ENCODE measurements at regions not wholly inside any gene's neighbourhood (a gene's known extent, or its start where the extent isn't known, plus 50 kb on each side); places are given as distances from the start of the nearest gene placed in this dataset.

DNA sequence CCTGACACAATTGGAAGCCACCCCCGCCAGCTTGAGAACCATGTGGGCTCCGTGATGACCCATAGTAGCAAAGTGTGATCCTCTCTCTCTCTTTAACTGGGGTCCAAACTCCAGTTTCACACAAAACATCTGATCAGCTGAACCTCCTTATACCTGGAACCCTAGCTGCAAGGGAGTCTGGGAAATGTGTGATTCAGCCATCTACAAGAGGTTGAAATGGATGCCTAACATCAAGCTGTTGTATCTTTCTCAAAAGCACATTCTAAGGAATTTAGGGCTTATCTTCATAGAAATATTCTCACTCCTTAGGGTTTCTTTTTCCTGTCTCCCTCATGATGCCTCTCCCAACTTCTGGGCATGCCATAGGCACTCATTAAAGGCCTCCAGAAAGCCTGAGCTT is 126.0 kb downstream of the BCOR start:
- no peak for DNase-seq

DNA sequence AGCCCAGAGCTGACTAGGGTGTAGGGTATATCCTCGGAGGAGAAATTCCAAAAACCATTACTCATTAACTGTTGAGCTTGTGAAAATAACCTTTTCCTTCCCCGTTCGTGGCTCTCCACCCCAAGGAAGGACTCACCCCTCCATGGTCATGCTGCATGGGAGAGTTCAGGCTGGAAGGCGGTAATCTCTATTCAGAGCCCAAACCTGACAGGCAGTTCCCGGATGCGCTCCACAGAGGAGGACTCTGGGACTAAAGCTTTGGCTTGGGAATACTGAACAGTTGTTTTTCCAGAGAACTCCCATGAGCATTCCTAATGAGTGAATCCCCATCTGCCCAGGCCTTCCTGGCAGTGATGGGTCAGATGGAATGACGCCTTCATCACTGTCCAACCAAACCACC is 125.4 kb downstream of the BCOR start:
- DNase-seq: no peak

DNA sequence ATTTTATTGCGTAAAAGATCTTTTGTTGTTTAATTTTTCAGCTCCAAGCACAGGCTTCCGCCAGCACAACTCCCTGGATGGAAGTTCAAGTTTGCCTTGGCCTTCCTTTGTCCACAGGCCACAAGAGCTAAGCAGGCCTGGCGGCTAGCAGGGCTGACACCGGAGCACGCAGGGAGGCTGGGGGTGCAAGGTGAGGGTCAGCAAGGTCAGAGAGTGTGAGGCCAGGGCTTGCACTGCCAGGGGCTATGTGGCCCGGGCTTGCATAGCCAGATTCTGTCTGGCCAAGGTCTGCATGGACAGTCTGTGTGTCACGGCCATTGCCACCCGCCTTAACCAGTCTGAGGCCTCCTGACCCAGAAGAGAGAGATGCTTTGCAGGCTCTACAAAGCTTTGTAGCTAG is 123.9 kb downstream of the BCOR start:
- DNase-seq: no peak

DNA sequence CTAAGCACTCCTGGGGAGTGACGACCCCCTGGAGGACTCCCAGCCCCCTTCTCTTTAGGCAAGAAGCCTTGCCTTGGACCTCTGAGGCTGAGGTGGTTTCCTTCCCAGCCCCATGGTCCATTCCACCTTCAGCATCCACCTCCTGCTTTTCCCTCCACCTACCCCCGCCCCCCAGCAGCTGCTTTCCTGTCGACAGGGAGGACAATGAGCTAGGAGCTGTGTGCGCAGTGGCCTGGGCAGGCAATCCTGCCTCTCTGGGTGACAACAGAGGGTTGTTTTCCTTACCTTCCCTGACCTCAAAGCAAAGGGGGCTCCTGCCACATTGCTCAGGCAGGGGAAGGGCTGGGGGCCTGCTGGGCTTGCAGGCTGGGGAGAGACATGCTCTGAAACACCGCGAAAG is 123.5 kb downstream of the BCOR start:
- DNase-seq: no peak

DNA sequence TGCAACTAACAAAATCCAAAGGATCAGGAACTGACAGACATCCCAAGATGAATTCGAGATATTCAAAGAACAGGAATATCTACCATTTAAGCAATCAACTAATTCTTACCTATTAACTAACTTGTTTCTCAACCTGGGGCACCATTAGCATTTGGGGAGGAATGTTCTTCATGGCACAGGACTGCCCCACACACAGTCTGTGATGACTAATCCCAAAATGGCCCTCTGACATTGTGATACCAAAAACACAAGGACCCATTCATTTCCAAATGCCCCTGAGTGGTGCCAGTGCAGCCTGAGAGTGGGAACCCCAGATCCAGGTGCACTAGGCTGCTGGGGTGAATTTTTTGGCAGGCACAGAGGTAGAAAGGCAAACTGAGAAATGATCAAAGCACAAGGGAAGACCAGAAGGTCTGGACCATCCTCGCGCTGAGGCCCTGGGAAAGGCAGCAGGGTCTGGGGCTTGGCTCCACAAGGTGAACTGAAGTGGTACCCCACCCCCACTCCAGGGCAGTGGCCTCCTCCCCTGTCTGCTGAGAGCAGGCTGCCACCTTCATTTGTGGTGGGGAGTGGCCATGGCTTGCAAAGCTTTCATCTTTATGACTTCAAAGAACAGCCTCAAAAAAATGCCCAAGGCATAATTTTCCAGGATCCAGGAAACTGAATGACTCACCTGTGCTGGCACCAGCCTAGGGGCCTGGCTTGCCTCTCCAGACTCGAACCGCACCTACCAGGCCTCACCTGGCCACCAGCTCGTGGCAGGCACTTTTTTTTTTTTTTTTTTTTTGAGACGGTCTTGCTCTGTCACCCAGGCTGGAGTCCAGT is 122.4 kb downstream of the BCOR start:
- DNase-seq: no peak

DNA sequence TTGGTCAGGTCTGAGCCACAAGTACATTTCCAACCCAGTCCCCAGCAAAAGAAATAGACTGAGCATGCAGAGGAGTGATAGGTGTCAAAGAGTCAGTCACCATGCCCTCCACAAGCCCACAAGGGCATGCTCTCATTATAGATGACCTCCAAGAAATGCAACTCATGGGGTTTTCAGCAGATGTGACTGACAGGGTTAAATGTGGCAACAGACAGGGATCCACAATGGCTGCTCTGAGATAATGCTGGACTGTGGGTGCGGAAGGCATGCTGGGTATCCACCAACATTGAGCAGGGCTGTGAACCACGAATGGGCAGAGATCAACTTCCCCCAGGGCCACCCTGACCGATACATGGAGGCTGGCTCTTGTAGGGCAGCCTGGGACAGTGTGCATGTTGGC is 115.8 kb downstream of the BCOR start:
- DNase-seq: no peak

DNA sequence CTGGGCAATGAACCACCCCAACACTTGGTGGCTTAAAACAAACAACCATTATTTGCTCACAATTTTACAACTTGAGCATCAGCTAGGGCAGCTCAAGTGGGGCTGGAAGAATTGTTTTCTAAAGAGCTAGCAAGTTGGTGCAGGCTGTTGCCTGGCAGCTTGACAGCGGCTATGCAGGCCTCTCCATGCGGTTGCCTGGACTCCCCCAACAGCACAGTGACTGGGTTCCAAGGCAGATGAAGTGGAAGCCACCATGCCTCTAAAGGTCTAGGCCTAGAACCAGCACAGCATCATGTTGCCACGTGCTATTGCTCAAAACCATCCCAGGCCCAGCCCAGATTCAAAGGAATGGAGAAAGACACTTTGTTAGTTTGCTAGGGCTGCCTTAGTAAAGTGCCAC is 114.8 kb downstream of the BCOR start:
- no peak for DNase-seq

DNA sequence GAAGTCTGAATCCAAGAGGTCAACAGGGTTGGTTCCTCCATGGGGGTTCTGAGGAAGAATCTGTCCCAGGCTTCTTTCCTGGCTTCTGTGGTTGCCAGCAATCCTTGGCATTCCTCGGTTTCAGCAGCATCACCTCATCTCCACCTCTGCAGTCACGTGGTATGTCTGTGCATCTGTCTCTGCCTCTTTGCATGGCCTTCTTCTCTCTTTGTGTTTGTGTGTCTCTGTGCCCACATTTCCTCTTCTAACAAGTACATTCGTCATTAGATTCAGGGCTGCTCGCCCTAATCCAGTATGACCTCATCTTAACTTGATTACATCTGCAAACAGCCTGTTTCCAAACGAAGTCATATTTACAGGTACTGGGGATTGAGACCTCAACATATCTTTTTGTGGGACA is 114.0 kb downstream of the BCOR start:
- DNase-seq: no peak

DNA sequence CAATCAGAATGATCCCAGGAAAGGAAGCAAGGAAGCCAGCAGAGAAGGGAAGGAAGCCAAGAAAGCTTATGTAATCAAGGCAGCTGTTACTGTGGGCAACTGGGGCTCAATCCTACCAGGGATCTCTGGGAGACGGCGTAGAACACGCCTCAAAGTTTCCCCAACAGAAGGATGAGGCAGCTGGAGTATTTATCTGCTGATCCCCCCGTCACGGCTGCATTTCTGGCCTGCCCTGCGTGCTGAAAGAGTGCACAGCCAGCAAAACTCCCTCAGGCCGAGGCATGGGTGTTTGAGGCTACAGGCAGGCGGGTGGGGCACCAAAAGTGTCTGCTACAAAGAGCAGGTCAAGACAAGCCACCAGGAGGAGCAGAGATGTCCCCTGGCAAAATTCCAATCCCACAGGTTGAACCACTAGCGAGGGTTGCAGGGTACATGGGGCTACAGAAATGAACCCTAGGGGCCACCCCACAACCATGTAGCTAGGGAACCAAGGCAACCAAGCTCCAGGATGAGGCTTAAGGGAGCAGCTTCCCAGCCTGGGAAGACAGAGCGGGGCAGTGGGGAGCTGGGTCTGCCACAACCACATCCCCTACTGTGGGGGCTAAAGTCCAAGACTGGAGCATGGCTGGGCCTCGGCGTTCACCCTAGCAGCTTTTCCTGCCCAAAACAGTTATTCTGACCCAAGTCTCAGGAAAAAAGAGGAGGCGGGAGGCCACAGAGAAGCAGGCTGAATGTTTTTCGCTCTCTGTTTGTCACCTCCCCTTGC is 113.4 kb downstream of the BCOR start:
- no peak for DNase-seq

DNA sequence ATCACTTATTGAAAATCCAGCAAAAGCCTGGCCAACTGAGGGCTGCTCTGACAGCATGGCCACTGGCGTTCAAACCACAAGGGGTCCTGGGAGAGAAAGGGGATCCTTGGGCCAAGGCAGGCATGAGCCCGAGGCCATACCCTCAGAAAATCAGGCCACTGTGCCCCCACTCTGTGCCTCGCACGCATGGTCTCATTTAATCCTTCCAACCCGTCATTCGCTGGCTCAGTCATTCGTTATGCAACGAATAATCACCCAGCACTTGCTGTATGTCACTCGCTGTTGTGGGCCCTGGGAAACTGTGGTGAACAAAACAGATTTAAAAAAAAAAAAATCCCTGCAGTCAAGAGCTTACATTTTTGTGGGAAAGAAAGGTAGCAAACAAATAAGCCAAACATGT is 112.7 kb downstream of the BCOR start:
- DNase-seq: no peak

DNA sequence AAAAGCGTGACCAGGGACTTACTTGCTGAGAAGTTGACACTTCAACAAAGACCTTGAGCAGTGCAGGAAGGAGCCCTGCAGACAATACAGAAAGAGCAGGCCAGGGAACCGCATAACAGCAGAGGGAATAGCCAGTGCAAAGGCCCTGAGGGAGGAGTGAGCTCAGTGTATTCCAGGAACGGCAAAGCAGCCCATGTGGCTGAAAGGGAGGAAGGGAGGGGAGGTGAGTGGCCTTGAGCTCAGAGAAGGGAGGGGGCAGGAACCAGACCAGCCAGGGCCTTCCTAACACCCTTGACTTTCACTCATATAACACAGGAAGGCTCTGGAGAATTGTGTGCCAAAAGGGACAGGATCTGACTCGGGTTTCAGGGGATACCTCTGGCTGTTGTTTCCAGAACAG is 112.2 kb downstream of the BCOR start:
- no peak for DNase-seq

DNA sequence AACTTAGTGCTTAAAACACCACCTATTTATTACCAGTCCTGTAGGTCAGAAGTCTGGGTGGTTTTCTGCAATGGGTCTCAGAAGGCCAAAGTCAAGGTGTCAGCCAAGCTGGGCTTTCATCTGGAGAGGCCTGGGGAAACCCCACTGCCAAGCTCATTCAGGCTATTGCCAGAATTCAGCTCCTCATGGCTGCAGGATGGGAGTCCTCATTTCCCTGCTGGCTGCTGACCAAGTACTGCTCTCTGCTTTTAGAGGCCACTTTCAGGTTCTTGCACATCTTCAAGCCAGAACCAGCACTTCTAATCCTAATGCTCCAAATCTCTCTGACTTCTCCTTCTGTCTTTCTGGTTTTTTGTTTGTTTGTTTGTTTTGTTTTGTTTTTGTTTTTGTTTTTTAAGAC is 109.3 kb downstream of the BCOR start:
- no peak for DNase-seq

DNA sequence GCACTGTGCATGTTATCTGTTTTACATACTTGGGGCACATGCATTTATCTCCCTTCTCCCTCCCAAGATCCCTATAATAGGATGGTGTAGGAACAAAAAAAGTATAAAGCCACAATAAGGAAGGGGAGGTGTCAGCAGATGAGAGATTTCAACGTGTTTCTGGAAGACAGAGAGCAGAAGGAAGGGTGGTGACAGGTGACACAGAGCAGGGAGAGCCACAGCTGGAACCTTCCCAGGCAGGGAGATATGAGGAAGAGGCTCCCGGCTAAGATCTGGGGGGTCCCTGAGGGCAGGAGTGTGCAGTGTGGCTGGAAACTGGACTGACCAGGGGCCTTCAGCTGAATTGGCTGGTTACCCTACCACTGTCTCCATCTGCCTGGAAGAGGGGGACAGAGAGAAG is 107.4 kb downstream of the BCOR start:
- DNase-seq: no peak

DNA sequence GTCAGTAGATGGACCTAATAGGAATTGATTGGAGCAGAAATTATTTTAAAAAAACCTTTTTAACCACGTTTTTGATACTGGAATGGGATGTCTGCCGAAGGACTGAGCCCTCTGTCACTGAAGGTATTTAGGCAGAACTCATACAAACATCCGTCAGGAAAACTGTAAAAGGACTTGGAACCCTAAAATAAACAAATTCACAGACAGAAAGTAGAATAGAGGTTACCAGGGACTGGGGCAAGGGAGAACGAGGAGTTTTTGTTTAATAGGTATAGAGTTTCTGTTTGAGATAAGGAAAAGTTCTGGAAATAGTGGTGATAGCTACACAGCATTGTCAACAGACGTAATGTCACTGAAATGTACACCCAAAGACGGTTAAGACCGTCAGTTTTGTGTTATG is 105.5 kb downstream of the BCOR start:
- no peak for DNase-seq

DNA sequence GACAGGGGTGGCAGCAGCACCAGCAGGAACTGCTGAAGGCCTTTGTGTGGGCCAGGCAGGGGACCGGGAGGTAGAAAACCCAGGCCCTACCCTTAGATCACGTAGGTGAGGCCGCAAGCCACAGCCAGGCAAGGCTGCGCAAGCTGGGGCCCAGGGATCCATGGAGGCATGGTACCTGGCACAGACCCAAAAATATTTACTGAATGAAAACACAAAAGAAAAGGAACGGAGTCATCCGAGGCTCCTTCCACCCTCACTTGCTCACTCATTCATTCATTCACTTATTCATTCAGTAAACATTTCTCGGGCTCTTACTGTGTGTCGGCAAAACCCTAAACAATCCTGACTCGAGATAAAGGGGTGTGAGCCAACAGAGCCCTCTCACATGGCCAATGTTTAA is 102.3 kb downstream of the BCOR start:
- no peak for DNase-seq

DNA sequence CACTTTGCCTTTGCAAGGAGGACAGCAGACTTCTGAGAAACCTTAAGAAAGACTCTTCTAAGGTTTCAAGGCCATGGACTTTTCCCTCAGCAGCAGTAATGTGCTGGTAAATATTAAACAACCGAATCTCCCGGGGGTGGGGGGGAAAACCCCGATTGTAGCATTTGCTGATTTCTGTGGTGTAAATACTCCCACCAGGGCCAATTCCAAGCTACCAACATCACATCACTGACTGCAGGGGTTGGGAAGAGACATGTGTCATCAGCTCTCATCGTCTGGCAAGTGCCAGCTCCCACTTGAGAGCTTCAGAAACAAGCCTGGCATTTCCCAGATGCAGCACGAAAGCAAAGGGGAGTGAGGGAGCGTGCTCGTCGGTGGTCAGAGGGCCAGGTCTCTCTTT is 101.2 kb downstream of the BCOR start:
- DNase-seq: no peak

DNA sequence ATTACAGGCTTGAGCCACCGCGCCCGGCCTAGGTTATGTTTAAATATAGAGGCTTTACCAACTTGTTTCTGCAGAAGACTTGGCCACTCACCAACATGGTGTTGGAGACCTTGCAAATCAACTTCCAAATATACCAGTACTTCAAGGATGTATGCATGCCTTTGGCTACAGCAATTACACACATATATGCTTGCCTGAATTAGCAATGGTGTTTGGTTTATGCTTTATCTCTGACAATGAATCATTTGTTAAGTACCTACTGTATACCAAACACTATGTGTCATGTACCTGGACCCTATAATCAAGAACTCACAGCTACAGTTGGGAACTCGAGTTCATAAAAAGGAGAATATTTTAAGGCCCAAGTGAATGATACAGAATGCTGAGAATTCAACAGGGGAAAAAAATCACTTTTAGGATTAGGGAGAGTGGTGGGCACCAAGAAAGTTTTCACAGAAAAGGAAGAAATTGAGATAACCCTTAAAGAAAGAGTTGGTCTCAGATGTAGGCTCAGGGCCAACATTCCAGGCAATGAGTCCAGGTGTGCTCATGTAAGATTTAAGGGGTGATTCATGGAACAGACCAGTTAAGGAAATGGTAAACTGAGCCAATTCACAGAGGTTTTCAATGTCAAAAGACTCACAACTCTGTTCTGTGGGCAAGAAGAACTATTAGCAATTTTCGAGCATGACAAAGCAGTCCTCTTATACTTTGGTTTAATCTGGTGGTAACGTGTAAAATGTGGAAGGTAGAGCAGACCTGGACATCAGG is 98.9 kb downstream of the BCOR start:
- no peak for DNase-seq
